Thyroid gland (tissue), 4 donors: ENCODE measurements at regions not wholly inside any gene's neighbourhood (a gene's known extent, or its start where the extent isn't known, plus 50 kb on each side); places are given as distances from the start of the nearest gene placed in this dataset.

Experiments used
- POLR2A ChIP-seq, 2 donors: fragments of 450-650 bp; IDR thresholded peaks; one replicate each; pipeline ENCODE4 v1.6.1; 2017; ENCODE audit warnings: antibody characterized with exemption in 2 of 2, mild to moderate bottlenecking in 2 of 2, moderate library complexity in 1 of 2
- TF ChIP-seq, protein P1 (sequence below), 6 experiments: fragments of 200-600 bp in 3 of 6; fragments of 450-650 bp in 3 of 6; sonication (generic) in 3 of 6; IDR thresholded peaks; one replicate each; pipeline ENCODE4 v1.5.1; 2016 to 2019; ENCODE audit warnings: antibody characterized with exemption in 6 of 6, mild to moderate bottlenecking in 2 of 6, inconsistent platforms in 1 of 6, moderate library complexity in 1 of 6

DNA sequence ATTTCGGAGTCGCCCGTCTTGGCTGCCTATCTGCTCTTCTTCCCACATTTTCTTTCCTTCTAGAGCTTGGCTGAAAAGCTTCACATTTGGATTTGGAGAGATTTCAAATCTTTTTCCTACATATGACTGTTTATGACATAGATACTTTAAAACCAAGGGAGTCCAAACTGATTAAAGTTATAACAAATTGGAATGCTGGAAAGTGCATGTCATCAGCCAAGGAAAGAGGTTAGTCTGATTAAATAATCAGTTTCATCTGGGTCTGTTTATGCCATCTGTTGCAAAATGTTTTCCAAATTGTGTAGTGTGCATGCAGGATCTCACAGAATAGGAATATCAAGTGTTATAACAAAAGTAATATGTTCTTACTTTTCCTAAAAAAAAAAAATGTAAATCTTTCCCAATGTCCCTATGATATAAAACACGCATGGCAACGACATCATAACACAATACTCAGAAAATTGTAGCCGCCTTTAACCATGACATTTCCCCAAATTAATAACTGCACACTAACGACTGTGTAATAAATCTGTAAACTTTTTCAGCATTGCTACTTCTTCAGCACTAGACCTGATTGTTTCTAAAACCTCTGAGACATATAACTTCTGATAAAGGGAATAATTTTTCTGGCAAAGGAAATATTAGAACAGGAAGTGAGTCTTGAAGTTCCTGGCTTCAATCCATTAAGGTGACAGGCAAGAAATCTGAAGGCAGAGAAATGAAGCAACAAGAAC is 230.2 kb upstream of the FOXQ1 start:
- no peak for TF ChIP-seq POLR2A (IDR thresholded peaks at IDR 0.05)
- TF ChIP-seq, protein P1, sequence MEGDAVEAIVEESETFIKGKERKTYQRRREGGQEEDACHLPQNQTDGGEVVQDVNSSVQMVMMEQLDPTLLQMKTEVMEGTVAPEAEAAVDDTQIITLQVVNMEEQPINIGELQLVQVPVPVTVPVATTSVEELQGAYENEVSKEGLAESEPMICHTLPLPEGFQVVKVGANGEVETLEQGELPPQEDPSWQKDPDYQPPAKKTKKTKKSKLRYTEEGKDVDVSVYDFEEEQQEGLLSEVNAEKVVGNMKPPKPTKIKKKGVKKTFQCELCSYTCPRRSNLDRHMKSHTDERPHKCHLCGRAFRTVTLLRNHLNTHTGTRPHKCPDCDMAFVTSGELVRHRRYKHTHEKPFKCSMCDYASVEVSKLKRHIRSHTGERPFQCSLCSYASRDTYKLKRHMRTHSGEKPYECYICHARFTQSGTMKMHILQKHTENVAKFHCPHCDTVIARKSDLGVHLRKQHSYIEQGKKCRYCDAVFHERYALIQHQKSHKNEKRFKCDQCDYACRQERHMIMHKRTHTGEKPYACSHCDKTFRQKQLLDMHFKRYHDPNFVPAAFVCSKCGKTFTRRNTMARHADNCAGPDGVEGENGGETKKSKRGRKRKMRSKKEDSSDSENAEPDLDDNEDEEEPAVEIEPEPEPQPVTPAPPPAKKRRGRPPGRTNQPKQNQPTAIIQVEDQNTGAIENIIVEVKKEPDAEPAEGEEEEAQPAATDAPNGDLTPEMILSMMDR (IDR thresholded peaks at IDR 0.05): no peak
